ENCODE measurements at regions not wholly inside any gene's neighbourhood (a gene's known extent, or its start where the extent isn't known, plus 50 kb on each side); places are given as distances from the start of the nearest gene placed in this dataset.

GRCh38 chr10:44755481-44755880 lies 155.7 kb upstream of the TMEM72 start:
- H3K4me3 Mint-ChIP-seq (ENCODE audit: unreplicated experiment): no peak overlapping the region
- CTCF ChIA-PET: interaction anchor here (0.5 kb wide), 1 partner anchor 1092 kb away, joined by 3 read pairs; no protein-coding TSS in a partner anchor
- TF ChIP-seq, protein P1, sequence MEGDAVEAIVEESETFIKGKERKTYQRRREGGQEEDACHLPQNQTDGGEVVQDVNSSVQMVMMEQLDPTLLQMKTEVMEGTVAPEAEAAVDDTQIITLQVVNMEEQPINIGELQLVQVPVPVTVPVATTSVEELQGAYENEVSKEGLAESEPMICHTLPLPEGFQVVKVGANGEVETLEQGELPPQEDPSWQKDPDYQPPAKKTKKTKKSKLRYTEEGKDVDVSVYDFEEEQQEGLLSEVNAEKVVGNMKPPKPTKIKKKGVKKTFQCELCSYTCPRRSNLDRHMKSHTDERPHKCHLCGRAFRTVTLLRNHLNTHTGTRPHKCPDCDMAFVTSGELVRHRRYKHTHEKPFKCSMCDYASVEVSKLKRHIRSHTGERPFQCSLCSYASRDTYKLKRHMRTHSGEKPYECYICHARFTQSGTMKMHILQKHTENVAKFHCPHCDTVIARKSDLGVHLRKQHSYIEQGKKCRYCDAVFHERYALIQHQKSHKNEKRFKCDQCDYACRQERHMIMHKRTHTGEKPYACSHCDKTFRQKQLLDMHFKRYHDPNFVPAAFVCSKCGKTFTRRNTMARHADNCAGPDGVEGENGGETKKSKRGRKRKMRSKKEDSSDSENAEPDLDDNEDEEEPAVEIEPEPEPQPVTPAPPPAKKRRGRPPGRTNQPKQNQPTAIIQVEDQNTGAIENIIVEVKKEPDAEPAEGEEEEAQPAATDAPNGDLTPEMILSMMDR (IDR thresholded peaks at IDR 0.05; ENCODE audit: unreplicated experiment): no peak
- intact Hi-C loops (cut with micrococcal nuclease): no loop called here
- peaks cover 29% of the 10 kb centered on the region for H3K4me1 Mint-ChIP-seq (ENCODE audit: insufficient read depth, unreplicated experiment)
- POLR2A ChIA-PET: interaction anchor here (0.6 kb wide), 1 partner anchor 84 kb away, joined by 4 read pairs; no protein-coding TSS in a partner anchor
- peaks cover 15% of the 10 kb centered on the region for H3K27me3 Mint-ChIP-seq (ENCODE audit: insufficient read depth, unreplicated experiment)
- peaks cover 11% of the 10 kb centered on the region for H3K36me3 Mint-ChIP-seq (ENCODE audit: insufficient read depth, unreplicated experiment)
- no peak for DNase-seq (ENCODE audit: unreplicated experiment)
- H3K27ac Mint-ChIP-seq (ENCODE audit: low read depth, unreplicated experiment): no peak overlapping the region
- H3K9me3 Mint-ChIP-seq (ENCODE audit: unreplicated experiment): no peaks in the 10 kb centered on the region
- no TSS peak for BruUV-seq (replicated peaks)

GRCh38 chr10:44756216-44756615 lies 154.9 kb upstream of the TMEM72 start:
- peaks cover 11% of the 10 kb centered on the region for H3K36me3 Mint-ChIP-seq (ENCODE audit: insufficient read depth, unreplicated experiment)
- peaks cover 15% of the 10 kb centered on the region for H3K27me3 Mint-ChIP-seq (ENCODE audit: insufficient read depth, unreplicated experiment)
- no peak overlapping the region for H3K27ac Mint-ChIP-seq (ENCODE audit: low read depth, unreplicated experiment)
- peaks cover 30% of the 10 kb centered on the region for H3K4me1 Mint-ChIP-seq (ENCODE audit: insufficient read depth, unreplicated experiment)
- BruUV-seq (replicated peaks): no TSS peak
- TF ChIP-seq, protein P1 (IDR thresholded peaks at IDR 0.05; ENCODE audit: unreplicated experiment): no peak
- ChIA-PET CTCF (interaction anchor here (0.5 kb wide), 1 partner anchor 1092 kb away, joined by 3 read pairs; no protein-coding TSS in a partner anchor), POLR2A (no interaction called here)
- peak; percentile 45 for DNase-seq (ENCODE audit: unreplicated experiment)
- no peaks in the 10 kb centered on the region for H3K9me3 Mint-ChIP-seq (ENCODE audit: unreplicated experiment)
- no peak overlapping the region for H3K4me3 Mint-ChIP-seq (ENCODE audit: unreplicated experiment)
- intact Hi-C loops (cut with micrococcal nuclease): no loop called here

- ChIA-PET CTCF (no interaction called here), POLR2A (no interaction called here)
- intact Hi-C loops (cut with micrococcal nuclease): no loop called here
- no peak overlapping the region for H3K27ac Mint-ChIP-seq (ENCODE audit: low read depth, unreplicated experiment)
- no peak for DNase-seq (ENCODE audit: unreplicated experiment)
- H3K9me3 Mint-ChIP-seq (ENCODE audit: unreplicated experiment): no peaks in the 10 kb centered on the region
- peaks cover 15% of the 10 kb centered on the region for H3K27me3 Mint-ChIP-seq (ENCODE audit: insufficient read depth, unreplicated experiment)
- H3K4me1 Mint-ChIP-seq (ENCODE audit: insufficient read depth, unreplicated experiment): peaks cover 27% of the 10 kb centered on the region
- no peak overlapping the region for H3K4me3 Mint-ChIP-seq (ENCODE audit: unreplicated experiment)
- TF ChIP-seq, protein P1 (IDR thresholded peaks at IDR 0.05; ENCODE audit: unreplicated experiment): no peak
- BruUV-seq (replicated peaks): no TSS peak
- peaks cover 4% of the 10 kb centered on the region for H3K36me3 Mint-ChIP-seq (ENCODE audit: insufficient read depth, unreplicated experiment)
Measured at GRCh38 chr10:44757551-44758205, 153.5 kb upstream of the TMEM72 start.

- Mint-ChIP-seq H3K27ac (ENCODE audit: low read depth, unreplicated experiment) (no peak overlapping the region), H3K4me1 (ENCODE audit: insufficient read depth, unreplicated experiment) (peaks cover 15% of the 10 kb centered on the region), H3K9me3 (ENCODE audit: unreplicated experiment) (no peaks in the 10 kb centered on the region), H3K27me3 (ENCODE audit: insufficient read depth, unreplicated experiment) (peaks cover 15% of the 10 kb centered on the region), H3K36me3 (ENCODE audit: insufficient read depth, unreplicated experiment) (peaks cover 6% of the 10 kb centered on the region), H3K4me3 (ENCODE audit: unreplicated experiment) (no peak overlapping the region)
- TF ChIP-seq, protein P1 (IDR thresholded peaks at IDR 0.05; ENCODE audit: unreplicated experiment): no peak
- intact Hi-C loops (cut with micrococcal nuclease): no loop called here
- no peak for DNase-seq (ENCODE audit: unreplicated experiment)
- POLR2A ChIA-PET: no interaction called here
- CTCF ChIA-PET: interaction anchor here (0.7 kb wide), 2 partner anchors 80 to 173 kb away, joined by 3 read pairs; no protein-coding TSS in a partner anchor
- no TSS peak for BruUV-seq (replicated peaks)
Measured at GRCh38 chr10:44759122-44759521, 152.0 kb upstream of the TMEM72 start.

Data from MCF 10A (cell line).